ENCODE measurements at regions not wholly inside any gene's neighbourhood (a gene's known extent, or its start where the extent isn't known, plus 50 kb on each side); places are given as distances from the start of the nearest gene placed in this dataset.

- ChIA-PET POLR2A (no interaction called here), CTCF (no interaction called here)
- no peak for DNase-seq (ENCODE audit: extremely low spot score)
- no peak for TF ChIP-seq L3MBTL2 (conservative IDR thresholded peaks at IDR 0.05)
- no peak for TF ChIP-seq NFRKB (IDR thresholded peaks at IDR 0.05)
- no peak for TF ChIP-seq FOXM1 (IDR thresholded peaks at IDR 0.05; ENCODE audit: borderline replicate concordance)
Measured at GRCh38 chr10:130964771-130965170, 346.8 kb downstream of the TCERG1L start.

- CTCF ChIA-PET, result no interaction called here
- TF ChIP-seq SUZ12 (IDR thresholded peaks at IDR 0.05) (no peak), ZNF384 (IDR thresholded peaks at IDR 0.05) (no peak), NFRKB (IDR thresholded peaks at IDR 0.05) (no peak), FOXA1 (IDR thresholded peaks at IDR 0.05) (no peak), L3MBTL2 (conservative IDR thresholded peaks at IDR 0.05) (no peak), LEF1 (IDR thresholded peaks at IDR 0.05; ENCODE audit: borderline replicate concordance) (no peak), SP1 (IDR thresholded peaks at IDR 0.05) (no peak), PKNOX1 (IDR thresholded peaks at IDR 0.05) (no peak), HDGF (IDR thresholded peaks at IDR 0.05; ENCODE audit: borderline replicate concordance) (no peak), TARDBP (IDR thresholded peaks at IDR 0.05) (no peak), CTBP1 (IDR thresholded peaks at IDR 0.05; ENCODE audit: borderline replicate concordance) (no peak), BHLHE40 (IDR thresholded peaks at IDR 0.05; ENCODE audit: borderline replicate concordance) (no peak), FOXK2 (IDR thresholded peaks at IDR 0.05) (no peak), ARNT (IDR thresholded peaks at IDR 0.05) (no peak), ELF4 (IDR thresholded peaks at IDR 0.05) (no peak), FOXM1 (IDR thresholded peaks at IDR 0.05; ENCODE audit: borderline replicate concordance) (no peak)
- no peak for DNase-seq (ENCODE audit: extremely low spot score)
- POLR2A ChIA-PET, result no interaction called here
Measured at GRCh38 chr10:130967161-130967560, 344.4 kb downstream of the TCERG1L start.

DNA sequence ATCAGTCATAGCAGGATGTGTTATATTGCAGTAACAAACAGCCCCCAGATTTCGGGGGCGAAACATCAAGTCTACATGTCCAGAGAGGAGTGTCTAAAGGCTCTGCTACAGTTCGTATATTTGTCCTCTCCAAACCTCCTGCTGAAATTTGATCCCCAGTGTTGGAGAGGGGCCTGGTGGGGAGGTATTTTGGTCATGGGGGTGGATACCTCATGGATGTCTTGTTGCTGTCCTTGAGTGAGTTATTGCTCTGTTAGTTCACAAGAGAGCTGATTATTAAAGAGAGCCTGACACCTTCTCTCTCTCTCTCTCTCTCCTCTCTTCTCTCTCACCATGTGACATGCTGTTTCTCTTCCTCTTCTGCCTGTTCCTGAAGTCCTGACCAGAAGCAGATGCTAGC, 343.7 kb downstream of the TCERG1L start:
- no peak for TF ChIP-seq CTBP1 (IDR thresholded peaks at IDR 0.05; ENCODE audit: borderline replicate concordance)
- TF ChIP-seq NFRKB (IDR thresholded peaks at IDR 0.05), result no peak
- no peak for TF ChIP-seq BHLHE40 (IDR thresholded peaks at IDR 0.05; ENCODE audit: borderline replicate concordance)
- no peak for TF ChIP-seq TARDBP (IDR thresholded peaks at IDR 0.05)
- TF ChIP-seq L3MBTL2 (conservative IDR thresholded peaks at IDR 0.05), result no peak
- TF ChIP-seq SUZ12 (IDR thresholded peaks at IDR 0.05), result no peak
- no peak for TF ChIP-seq FOXA1 (IDR thresholded peaks at IDR 0.05)
- TF ChIP-seq ELF4 (IDR thresholded peaks at IDR 0.05), result no peak
- TF ChIP-seq LEF1 (IDR thresholded peaks at IDR 0.05; ENCODE audit: borderline replicate concordance), result no peak
- no peak for TF ChIP-seq FOXK2 (IDR thresholded peaks at IDR 0.05)
- no peak for DNase-seq (ENCODE audit: extremely low spot score)
- ChIA-PET CTCF (no interaction called here), POLR2A (no interaction called here)

- POLR2A ChIA-PET, result no interaction called here
- CTCF ChIA-PET, result no interaction called here
- TF ChIP-seq FOXM1 (IDR thresholded peaks at IDR 0.05; ENCODE audit: borderline replicate concordance), result no peak
- no peak for TF ChIP-seq BHLHE40 (IDR thresholded peaks at IDR 0.05; ENCODE audit: borderline replicate concordance)
- TF ChIP-seq ELF4 (IDR thresholded peaks at IDR 0.05), result no peak
- TF ChIP-seq SUZ12 (IDR thresholded peaks at IDR 0.05), result no peak
- TF ChIP-seq NFRKB (IDR thresholded peaks at IDR 0.05), result no peak
- DNase-seq (ENCODE audit: extremely low spot score), result no peak
Measured at GRCh38 chr10:130968511-130968910, 343.0 kb downstream of the TCERG1L start.

DNA sequence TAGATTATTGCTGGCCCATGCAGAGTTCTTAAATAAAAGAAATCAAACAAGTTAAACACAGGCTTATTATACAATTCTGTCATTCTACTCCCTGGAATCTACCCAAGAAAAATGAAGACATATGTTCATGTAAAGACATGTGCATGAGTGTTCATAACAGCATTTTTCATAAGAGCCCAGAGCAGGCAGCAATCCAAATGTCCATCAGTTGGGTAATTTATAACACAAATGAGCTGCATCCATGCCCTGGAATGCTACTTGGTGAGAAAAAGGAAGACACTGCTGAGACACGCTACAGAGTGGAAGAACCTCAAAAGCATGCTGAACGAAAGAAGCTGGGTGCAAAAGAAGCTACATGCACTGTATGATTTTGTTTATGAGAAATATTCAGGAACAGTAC, 342.6 kb downstream of the TCERG1L start:
- POLR2A ChIA-PET, result no interaction called here
- DNase-seq (ENCODE audit: extremely low spot score), result no peak
- CTCF ChIA-PET, result no interaction called here
- TF ChIP-seq LEF1 (IDR thresholded peaks at IDR 0.05; ENCODE audit: borderline replicate concordance), result no peak
- no peak for TF ChIP-seq TARDBP (IDR thresholded peaks at IDR 0.05)
- TF ChIP-seq HDGF (IDR thresholded peaks at IDR 0.05; ENCODE audit: borderline replicate concordance), result no peak

DNA sequence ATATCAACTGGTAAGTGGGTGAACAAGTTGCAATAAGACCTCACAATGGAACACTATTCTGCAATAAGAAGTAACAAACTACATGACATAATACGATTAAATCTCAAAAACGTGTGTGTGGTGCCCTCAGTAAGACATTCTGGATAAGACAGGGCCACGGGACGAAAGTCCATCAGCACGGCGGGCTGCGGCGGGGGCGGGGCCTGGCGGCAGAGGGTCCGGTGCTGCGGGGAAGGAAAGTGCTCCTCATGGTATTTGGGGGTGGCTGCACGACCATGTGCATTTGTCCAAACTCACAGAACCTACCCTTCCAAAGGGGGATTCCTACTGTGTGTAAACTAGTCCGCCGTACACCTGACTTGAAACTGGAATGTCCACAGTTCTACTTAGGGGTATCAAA, 341.8 kb downstream of the TCERG1L start:
- POLR2A ChIA-PET, result no interaction called here
- TF ChIP-seq FOXA1 (IDR thresholded peaks at IDR 0.05) (no peak), HDGF (IDR thresholded peaks at IDR 0.05; ENCODE audit: borderline replicate concordance) (no peak), L3MBTL2 (conservative IDR thresholded peaks at IDR 0.05) (no peak), SUZ12 (IDR thresholded peaks at IDR 0.05) (no peak), PKNOX1 (IDR thresholded peaks at IDR 0.05) (no peak), ZNF384 (IDR thresholded peaks at IDR 0.05) (no peak), ARNT (IDR thresholded peaks at IDR 0.05) (no peak), TARDBP (IDR thresholded peaks at IDR 0.05) (no peak), FOXM1 (IDR thresholded peaks at IDR 0.05; ENCODE audit: borderline replicate concordance) (no peak)
- DNase-seq (ENCODE audit: extremely low spot score), result no peak
- CTCF ChIA-PET, result no interaction called here

DNA sequence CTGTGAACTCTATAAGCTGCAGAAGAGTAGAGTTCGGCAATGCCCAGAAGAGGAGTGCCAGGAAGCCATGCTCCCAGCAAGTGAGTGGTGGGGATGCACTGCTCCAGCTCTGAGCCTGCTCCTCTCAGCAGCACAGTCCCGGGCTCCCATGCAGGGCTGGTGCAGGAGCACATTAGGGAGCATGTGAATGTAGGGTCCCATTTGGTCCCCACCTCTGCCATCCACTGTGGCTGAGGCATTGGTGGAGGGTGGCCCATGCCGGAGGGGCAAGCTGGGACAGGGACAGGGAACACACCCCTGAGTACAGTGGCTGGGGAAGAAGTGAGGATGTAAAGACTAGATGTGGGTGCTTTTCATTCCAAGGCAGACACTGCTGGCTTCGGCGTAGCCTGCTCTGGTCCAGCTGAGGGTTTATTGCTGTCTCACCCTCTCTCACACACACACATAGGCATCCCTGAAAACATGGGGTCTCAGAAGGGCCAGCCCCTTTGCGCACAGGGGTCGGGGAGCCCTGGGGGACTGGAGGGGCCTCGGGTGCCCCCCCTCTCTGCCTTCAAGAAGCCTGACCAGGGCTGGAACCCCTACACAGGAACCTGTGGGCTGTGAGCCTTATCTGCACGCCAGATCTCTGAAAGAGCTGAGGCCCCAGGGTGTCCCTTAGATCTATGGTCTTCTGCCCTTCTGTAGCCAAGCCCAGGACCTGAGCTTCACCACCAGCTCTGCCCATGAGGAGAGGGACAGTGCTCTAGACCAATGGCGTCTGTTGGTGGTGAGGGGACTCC, 341.0 kb downstream of the TCERG1L start:
- DNase-seq (ENCODE audit: extremely low spot score), result no peak
- TF ChIP-seq CTBP1 (IDR thresholded peaks at IDR 0.05; ENCODE audit: borderline replicate concordance) (no peak), L3MBTL2 (conservative IDR thresholded peaks at IDR 0.05) (no peak), FOXM1 (IDR thresholded peaks at IDR 0.05; ENCODE audit: borderline replicate concordance) (no peak), ARNT (IDR thresholded peaks at IDR 0.05) (no peak), ELF4 (IDR thresholded peaks at IDR 0.05) (no peak), NFRKB (IDR thresholded peaks at IDR 0.05) (no peak), LEF1 (IDR thresholded peaks at IDR 0.05; ENCODE audit: borderline replicate concordance) (no peak), FOXA1 (IDR thresholded peaks at IDR 0.05) (no peak), PKNOX1 (IDR thresholded peaks at IDR 0.05) (no peak), TARDBP (IDR thresholded peaks at IDR 0.05) (no peak)
- ChIA-PET POLR2A (no interaction called here), CTCF (no interaction called here)

Measured in HEK293T (cell line).